MM.1S (cell line): ENCODE measurements at regions not wholly inside any gene's neighbourhood (a gene's known extent, or its start where the extent isn't known, plus 50 kb on each side); places are given as distances from the start of the nearest gene placed in this dataset.
"Not testable (repeated sequence)": the region's sequence is repeated elsewhere in the genome, so short reads cannot be mapped to it uniquely, and the experiment has no call there.

Experiments used
- DNase-seq: peaks from one replicate; pipeline ENCODE4 v3.0.0-alpha.2; 2015
- H2AFZ ChIP-seq: fragments of 300-600 bp; sonication (generic); 2 replicates; pipeline ENCODE4 v1.6.0; 2016; ENCODE audit warnings: antibody characterized with exemption, low read length
- H3F3A ChIP-seq: fragments of 300-600 bp; sonication (generic); 2 replicates; pipeline ENCODE4 v1.6.1; 2016; ENCODE audit warnings: mild to moderate bottlenecking, antibody characterized with exemption, low read length, moderate library complexity, mixed read lengths; ENCODE audit not compliant: insufficient read depth
- H3K27ac ChIP-seq: fragments of 300-600 bp; sonication (generic); 2 replicates; pipeline ENCODE4 v1.5.1; 2016; ENCODE audit warnings: mild to moderate bottlenecking, low read length
- H3K27me3 ChIP-seq: fragments of 300-600 bp; sonication (generic); replicated peaks from 2 replicates; pipeline ENCODE4 v1.6.0; 2016; ENCODE audit warnings: low read length; ENCODE audit not compliant: insufficient read depth
- H3K36me3 ChIP-seq: fragments of 300-600 bp; sonication (generic); replicated peaks from 2 replicates; pipeline ENCODE4 v1.6.1; 2016; ENCODE audit warnings: mild to moderate bottlenecking, low read length, mixed read lengths; ENCODE audit not compliant: insufficient read depth
- H3K4me1 ChIP-seq: fragments of 300-600 bp; sonication (generic); 2 replicates; pipeline ENCODE4 v1.6.1; 2016; ENCODE audit warnings: low read length, mixed read lengths
- H3K4me2 ChIP-seq: fragments of 300-600 bp; sonication (generic); 2 replicates; pipeline ENCODE4 v1.6.0; 2016; ENCODE audit warnings: low read depth, low read length
- H3K4me3 ChIP-seq: fragments of 300-600 bp; sonication (generic); 2 replicates; pipeline ENCODE4 v1.5.1; 2016; ENCODE audit warnings: low read length, mixed read lengths
- H3K79me2 ChIP-seq: fragments of 300-600 bp; sonication (generic); 2 replicates; pipeline ENCODE4 v1.6.1; 2016; ENCODE audit warnings: mixed run types, low read length, mixed read lengths
- H3K9ac ChIP-seq: fragments of 300-600 bp; sonication (generic); 2 replicates; pipeline ENCODE4 v1.6.1; 2016; ENCODE audit warnings: low read length, mixed read lengths
- H3K9me2 ChIP-seq: fragments of 300-600 bp; sonication (generic); replicated peaks from 2 replicates; pipeline ENCODE4 v1.6.1; 2016; ENCODE audit warnings: mild to moderate bottlenecking, low read length, mixed read lengths; ENCODE audit not compliant: insufficient read depth
- H3K9me3 ChIP-seq: fragments of 300-600 bp; sonication (generic); replicated peaks from 2 replicates; pipeline ENCODE4 v1.6.1; 2016; ENCODE audit warnings: mild to moderate bottlenecking, low read length, mixed read lengths; ENCODE audit not compliant: insufficient read depth
- H4K20me1 ChIP-seq: fragments of 300-600 bp; sonication (generic); 2 replicates; pipeline ENCODE4 v1.6.1; 2016; ENCODE audit warnings: mild to moderate bottlenecking, low read length, moderate library complexity, mixed read lengths; ENCODE audit not compliant: insufficient read depth
- EZH2 ChIP-seq: fragments of 300-600 bp; sonication (generic); optimal IDR thresholded peaks from 2 replicates; pipeline ENCODE3; 2017; ENCODE audit warnings: low read depth, mild to moderate bottlenecking, antibody characterized with exemption, low read length, mixed read lengths
- EZH2phosphoT487 ChIP-seq: fragments of 300-600 bp; sonication (generic); IDR thresholded peaks from 2 replicates; pipeline ENCODE4 v1.6.1; 2018; ENCODE audit warnings: antibody characterized with exemption, low read length
- TF ChIP-seq, protein P1 (sequence below): fragments of 300-600 bp; sonication (generic); IDR thresholded peaks from 2 replicates; pipeline ENCODE4 v1.5.1; 2016; ENCODE audit warnings: antibody characterized with exemption, low read length, mixed read lengths

DNA sequence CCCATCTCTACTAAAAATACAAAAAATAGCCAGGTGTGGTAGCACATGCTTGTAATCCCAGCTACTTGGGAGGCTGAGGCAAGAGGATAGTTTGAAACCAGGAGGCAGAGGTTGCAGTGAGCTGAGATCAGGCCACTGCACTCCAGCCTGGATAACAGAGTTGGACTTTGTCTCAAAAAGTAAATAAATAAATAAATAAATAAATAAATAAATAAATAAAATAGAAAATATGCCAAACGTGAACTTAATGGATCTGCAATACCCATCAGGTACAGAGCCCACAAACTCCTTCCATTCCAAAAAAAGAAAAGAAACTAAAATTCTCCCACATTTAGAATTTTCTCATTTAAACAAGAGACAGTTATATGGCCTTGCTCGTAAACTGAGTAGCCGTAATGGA lies 702.7 kb downstream of the CDH18 start:
- peak overlapping the region; percentile 76; the same call in 1 of the 2 replicates for H3K27ac ChIP-seq
- H3F3A ChIP-seq, result peaks cover 11% of the 10 kb centered on the region
- no peak overlapping the region; the same call in 1 of the 2 replicates for H2AFZ ChIP-seq
- no peak for DNase-seq
- H3K36me3 ChIP-seq, result no peaks in the 10 kb centered on the region
- H3K4me1 ChIP-seq, result peaks cover 23% of the 10 kb centered on the region
- H3K4me3 ChIP-seq, result no peak overlapping the region
- no peak overlapping the region for H3K9ac ChIP-seq
- H3K9me3 ChIP-seq, result no peaks in the 10 kb centered on the region
- H3K79me2 ChIP-seq, result no peaks in the 10 kb centered on the region
- H3K9me2 ChIP-seq, result no peaks in the 10 kb centered on the region
- H3K27me3 ChIP-seq, result no peaks in the 10 kb centered on the region
- H4K20me1 ChIP-seq, result no peaks in the 10 kb centered on the region
- TF ChIP-seq EZH2 (no peak), EZH2phosphoT487 (no peak)
- TF ChIP-seq, protein P1, sequence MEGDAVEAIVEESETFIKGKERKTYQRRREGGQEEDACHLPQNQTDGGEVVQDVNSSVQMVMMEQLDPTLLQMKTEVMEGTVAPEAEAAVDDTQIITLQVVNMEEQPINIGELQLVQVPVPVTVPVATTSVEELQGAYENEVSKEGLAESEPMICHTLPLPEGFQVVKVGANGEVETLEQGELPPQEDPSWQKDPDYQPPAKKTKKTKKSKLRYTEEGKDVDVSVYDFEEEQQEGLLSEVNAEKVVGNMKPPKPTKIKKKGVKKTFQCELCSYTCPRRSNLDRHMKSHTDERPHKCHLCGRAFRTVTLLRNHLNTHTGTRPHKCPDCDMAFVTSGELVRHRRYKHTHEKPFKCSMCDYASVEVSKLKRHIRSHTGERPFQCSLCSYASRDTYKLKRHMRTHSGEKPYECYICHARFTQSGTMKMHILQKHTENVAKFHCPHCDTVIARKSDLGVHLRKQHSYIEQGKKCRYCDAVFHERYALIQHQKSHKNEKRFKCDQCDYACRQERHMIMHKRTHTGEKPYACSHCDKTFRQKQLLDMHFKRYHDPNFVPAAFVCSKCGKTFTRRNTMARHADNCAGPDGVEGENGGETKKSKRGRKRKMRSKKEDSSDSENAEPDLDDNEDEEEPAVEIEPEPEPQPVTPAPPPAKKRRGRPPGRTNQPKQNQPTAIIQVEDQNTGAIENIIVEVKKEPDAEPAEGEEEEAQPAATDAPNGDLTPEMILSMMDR, result no peak
- H3K4me2 ChIP-seq, result 0 out of 2 replicates have a peak overlapping the region, but pooled peaks have one; percentile 28

DNA sequence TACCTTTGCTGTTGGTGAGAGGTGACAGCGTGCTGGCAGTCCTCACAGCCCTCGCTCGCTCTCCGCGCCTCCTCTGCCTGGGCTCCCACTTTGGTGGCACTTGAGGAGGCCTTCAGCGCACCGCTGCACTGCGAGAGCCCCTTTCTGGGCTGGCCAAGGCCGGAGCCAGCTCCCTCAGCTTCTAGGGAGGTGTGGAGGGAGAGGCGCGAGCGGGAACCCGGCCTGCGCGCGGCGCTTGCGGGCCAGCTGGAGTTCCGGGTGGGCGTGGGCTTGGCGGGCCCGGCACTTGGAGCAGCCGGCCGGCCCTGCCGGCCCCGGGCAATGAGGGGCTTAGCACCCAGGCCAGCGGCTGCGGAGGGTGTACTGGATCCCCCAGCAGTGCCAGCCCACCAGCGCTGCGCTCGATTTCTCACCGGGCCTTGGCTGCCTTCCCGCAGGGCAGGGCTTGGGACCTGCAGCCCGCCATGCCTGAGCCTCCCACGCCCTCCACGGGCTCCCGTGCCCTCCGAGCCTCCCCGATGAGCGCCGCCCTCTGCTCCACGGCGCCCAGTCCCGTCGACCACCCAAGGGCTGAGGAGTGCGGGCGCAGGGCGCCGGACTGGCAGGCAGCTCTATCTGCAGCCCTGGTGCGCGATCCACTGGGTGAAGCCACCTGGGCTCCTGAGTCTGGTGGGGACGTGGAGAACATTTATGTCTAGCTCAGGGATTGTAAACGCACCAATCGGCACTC lies 700.3 kb downstream of the CDH18 start:
- not testable (repeated sequence) for H3K36me3 ChIP-seq, H3K27ac ChIP-seq, H3K9me2 ChIP-seq, DNase-seq, H4K20me1 ChIP-seq, H3K79me2 ChIP-seq, H3K27me3 ChIP-seq, H3K4me3 ChIP-seq, H3K4me2 ChIP-seq, H3K9me3 ChIP-seq, H2AFZ ChIP-seq, H3K9ac ChIP-seq
- H3F3A ChIP-seq, result peaks cover 11% of the 10 kb centered on the region
- H3K4me1 ChIP-seq, result peaks cover 16% of the 10 kb centered on the region

DNA sequence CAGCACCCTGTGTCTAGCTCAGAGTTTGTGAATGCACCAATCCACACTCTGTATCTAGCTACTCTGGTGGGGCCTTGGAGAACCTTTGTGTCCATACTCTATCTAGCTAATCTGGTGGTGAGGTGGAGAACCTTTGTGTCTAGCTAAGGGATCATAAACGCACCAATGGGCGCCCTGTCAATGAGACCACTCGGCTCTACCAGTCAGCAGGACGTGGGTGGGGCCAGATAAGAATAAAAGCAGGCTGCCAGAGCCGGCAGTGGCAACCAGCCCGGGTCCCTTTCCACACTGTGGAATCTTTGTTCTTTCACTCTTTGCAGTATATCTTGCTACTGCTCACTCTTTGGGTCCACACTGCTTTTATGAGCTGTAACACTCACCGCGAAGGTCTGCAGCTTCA lies 699.7 kb downstream of the CDH18 start:
- Histone ChIP-seq H3K4me1 (peaks cover 16% of the 10 kb centered on the region), H3F3A (peaks cover 11% of the 10 kb centered on the region)
- not testable (repeated sequence) for H3K27ac ChIP-seq, H2AFZ ChIP-seq, H3K36me3 ChIP-seq, H3K79me2 ChIP-seq, H3K9ac ChIP-seq, H3K27me3 ChIP-seq, H3K9me2 ChIP-seq, H3K4me3 ChIP-seq, H3K9me3 ChIP-seq, DNase-seq, H3K4me2 ChIP-seq, H4K20me1 ChIP-seq

DNA sequence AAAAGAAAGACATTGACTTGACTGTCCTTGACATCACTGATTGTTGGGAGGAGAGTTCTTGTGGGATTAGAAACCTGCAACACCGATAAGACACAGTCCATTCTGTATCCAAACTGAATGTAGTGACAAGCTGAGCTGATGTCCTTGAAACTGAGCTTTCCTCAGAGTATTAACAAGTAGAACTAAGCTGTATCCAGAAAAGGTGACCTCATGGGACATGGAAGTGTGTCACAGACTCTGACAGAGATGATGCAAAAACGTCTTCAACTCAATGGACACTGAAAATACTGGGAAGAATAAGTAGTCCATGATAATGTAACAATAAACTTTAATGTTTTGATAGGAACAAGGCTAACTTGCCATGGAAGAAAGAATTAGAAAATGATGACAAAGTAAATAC lies 690.1 kb downstream of the CDH18 start:
- Histone ChIP-seq H2AFZ (no peak overlapping the region), H3K27ac (no peak overlapping the region), H3K36me3 (no peaks in the 10 kb centered on the region), H3K9me2 (no peaks in the 10 kb centered on the region), H3K79me2 (no peaks in the 10 kb centered on the region), H4K20me1 (no peaks in the 10 kb centered on the region), H3F3A (no peaks in the 10 kb centered on the region), H3K9me3 (no peaks in the 10 kb centered on the region), H3K4me1 (no peaks in the 10 kb centered on the region), H3K9ac (no peak overlapping the region), H3K27me3 (no peaks in the 10 kb centered on the region), H3K4me2 (no peak overlapping the region), H3K4me3 (no peak overlapping the region)
- DNase-seq, result no peak
- TF ChIP-seq, protein P1, result no peak
